ENCODE measurements at regions not wholly inside any gene's neighbourhood (a gene's known extent, or its start where the extent isn't known, plus 50 kb on each side); places are given as distances from the start of the nearest gene placed in this dataset.

GRCh38 chr12:84643993-84644392, 268.6 kb downstream of the SLC6A15 start:
- DNase-seq (no peak), ATAC-seq (replicated peaks in 1 of 2) (no peak)
- no peaks in the 10 kb centered on the region for H3K9me3 Mint-ChIP-seq
- H3K27ac Mint-ChIP-seq, result no peak overlapping the region
- no peak overlapping the region for H3K4me3 Mint-ChIP-seq
- H3K27me3 Mint-ChIP-seq (ENCODE audit: low read depth), result no peaks in the 10 kb centered on the region
- H3K36me3 Mint-ChIP-seq (ENCODE audit: insufficient read depth in 2 of 2), result no peaks in the 10 kb centered on the region
- no peaks in the 10 kb centered on the region for H3K4me1 Mint-ChIP-seq (ENCODE audit: low read depth)

- no peaks in the 10 kb centered on the region for H3K4me1 Mint-ChIP-seq (ENCODE audit: low read depth)
- H3K4me3 Mint-ChIP-seq, result no peak overlapping the region
- ATAC-seq (replicated peaks in 1 of 2) (no peak), DNase-seq (no peak)
- no peaks in the 10 kb centered on the region for H3K9me3 Mint-ChIP-seq
- H3K27ac Mint-ChIP-seq, result no peak overlapping the region
- no peaks in the 10 kb centered on the region for H3K27me3 Mint-ChIP-seq (ENCODE audit: low read depth)
- no peaks in the 10 kb centered on the region for H3K36me3 Mint-ChIP-seq (ENCODE audit: insufficient read depth in 2 of 2)
Measured at GRCh38 chr12:84641940-84642545, 270.6 kb downstream of the SLC6A15 start.

GRCh38 chr12:84638811-84639368, 273.7 kb downstream of the SLC6A15 start:
- H3K36me3 Mint-ChIP-seq (ENCODE audit: insufficient read depth in 2 of 2), result no peaks in the 10 kb centered on the region
- no peak overlapping the region for H3K4me3 Mint-ChIP-seq
- H3K9me3 Mint-ChIP-seq, result peaks cover 0 to 1% of the 10 kb centered on the region in 2 donors
- no peak for DNase-seq
- H3K27ac Mint-ChIP-seq, result no peak overlapping the region
- no peak for ATAC-seq (replicated peaks in 1 of 2)
- no peaks in the 10 kb centered on the region for H3K27me3 Mint-ChIP-seq (ENCODE audit: low read depth)
- no peaks in the 10 kb centered on the region for H3K4me1 Mint-ChIP-seq (ENCODE audit: low read depth)

DNA sequence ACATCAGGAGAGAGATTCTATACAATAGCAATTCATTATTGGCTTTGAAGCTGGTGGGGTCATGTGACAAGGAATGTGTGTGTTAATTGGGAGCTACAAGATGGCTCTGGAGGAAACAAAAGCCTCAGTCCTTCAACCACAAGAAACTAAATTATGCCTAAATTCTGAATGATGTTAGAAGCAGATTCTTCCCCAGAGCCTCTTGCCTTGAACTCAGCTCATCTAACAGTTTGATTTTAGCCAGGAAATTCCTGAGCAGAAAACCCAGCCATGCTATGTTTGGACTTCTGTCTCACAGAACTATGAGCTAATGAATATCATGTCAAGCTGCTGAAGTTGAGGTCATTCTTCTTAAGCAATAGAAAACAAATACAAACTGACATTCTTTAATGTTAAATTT, 274.7 kb downstream of the SLC6A15 start:
- ATAC-seq (replicated peaks in 1 of 2) (no peak), DNase-seq (no peak)
- no peaks in the 10 kb centered on the region for H3K27me3 Mint-ChIP-seq (ENCODE audit: low read depth)
- peaks cover 0 to 1% of the 10 kb centered on the region in 2 donors for H3K9me3 Mint-ChIP-seq
- H3K4me1 Mint-ChIP-seq (ENCODE audit: low read depth), result no peaks in the 10 kb centered on the region
- H3K4me3 Mint-ChIP-seq, result no peak overlapping the region
- no peaks in the 10 kb centered on the region for H3K36me3 Mint-ChIP-seq (ENCODE audit: insufficient read depth in 2 of 2)
- H3K27ac Mint-ChIP-seq, result no peak overlapping the region

GRCh38 chr12:84636801-84637290, 275.8 kb downstream of the SLC6A15 start:
- Mint-ChIP-seq H3K36me3 (ENCODE audit: insufficient read depth in 2 of 2) (no peaks in the 10 kb centered on the region), H3K4me1 (ENCODE audit: low read depth) (no peaks in the 10 kb centered on the region), H3K27ac (no peak overlapping the region), H3K27me3 (ENCODE audit: low read depth) (no peaks in the 10 kb centered on the region), H3K9me3 (peaks cover 0 to 3% of the 10 kb centered on the region in 2 donors), H3K4me3 (no peak overlapping the region)
- ATAC-seq (replicated peaks in 1 of 2), result no peak
- DNase-seq, result no peak

- peaks cover 0 to 3% of the 10 kb centered on the region in 2 donors for H3K9me3 Mint-ChIP-seq
- ATAC-seq (replicated peaks in 1 of 2), result no peak
Measured at GRCh38 chr12:84634526-84634925, 278.1 kb downstream of the SLC6A15 start.

GRCh38 chr12:84632556-84632955, 280.0 kb downstream of the SLC6A15 start:
- H3K9me3 Mint-ChIP-seq, result peaks cover 0 to 3% of the 10 kb centered on the region in 2 donors
- no peak for ATAC-seq (replicated peaks in 1 of 2)

More at GRCh38 chr12:84634526-84634925, 278.1 kb downstream of the SLC6A15 start:
- no peak for DNase-seq
- no peak overlapping the region for H3K4me3 Mint-ChIP-seq
- H3K4me1 Mint-ChIP-seq (ENCODE audit: low read depth), result no peaks in the 10 kb centered on the region
- no peaks in the 10 kb centered on the region for H3K36me3 Mint-ChIP-seq (ENCODE audit: insufficient read depth in 2 of 2)
- H3K27me3 Mint-ChIP-seq (ENCODE audit: low read depth), result no peaks in the 10 kb centered on the region
- H3K27ac Mint-ChIP-seq, result no peak overlapping the region

GRCh38 chr12:84631020-84631419, 281.6 kb downstream of the SLC6A15 start:
- peaks cover 0 to 2% of the 10 kb centered on the region in 2 donors for H3K9me3 Mint-ChIP-seq
- ATAC-seq (replicated peaks in 1 of 2) (no peak), DNase-seq (no peak)
- no peak overlapping the region for H3K4me3 Mint-ChIP-seq
- H3K27ac Mint-ChIP-seq, result no peak overlapping the region
- H3K27me3 Mint-ChIP-seq (ENCODE audit: low read depth), result no peaks in the 10 kb centered on the region
- no peaks in the 10 kb centered on the region for H3K36me3 Mint-ChIP-seq (ENCODE audit: insufficient read depth in 2 of 2)
- no peaks in the 10 kb centered on the region for H3K4me1 Mint-ChIP-seq (ENCODE audit: low read depth)

More at GRCh38 chr12:84632556-84632955, 280.0 kb downstream of the SLC6A15 start:
- Mint-ChIP-seq H3K36me3 (ENCODE audit: insufficient read depth in 2 of 2) (no peaks in the 10 kb centered on the region), H3K4me3 (no peak overlapping the region), H3K27ac (no peak overlapping the region), H3K4me1 (ENCODE audit: low read depth) (no peaks in the 10 kb centered on the region), H3K27me3 (ENCODE audit: low read depth) (no peaks in the 10 kb centered on the region)
- DNase-seq, result no peak

- peaks cover 0 to under 1% of the 10 kb centered on the region in 2 donors for H3K9me3 Mint-ChIP-seq
- H3K36me3 Mint-ChIP-seq (ENCODE audit: insufficient read depth in 2 of 2), result no peaks in the 10 kb centered on the region
- no peak for DNase-seq
- no peak overlapping the region for H3K27ac Mint-ChIP-seq
- no peak overlapping the region for H3K4me3 Mint-ChIP-seq
- H3K27me3 Mint-ChIP-seq (ENCODE audit: low read depth), result no peaks in the 10 kb centered on the region
- H3K4me1 Mint-ChIP-seq (ENCODE audit: low read depth), result no peaks in the 10 kb centered on the region
- no peak for ATAC-seq (replicated peaks in 1 of 2)
Measured at GRCh38 chr12:84627593-84627992, 285.0 kb downstream of the SLC6A15 start.

DNA sequence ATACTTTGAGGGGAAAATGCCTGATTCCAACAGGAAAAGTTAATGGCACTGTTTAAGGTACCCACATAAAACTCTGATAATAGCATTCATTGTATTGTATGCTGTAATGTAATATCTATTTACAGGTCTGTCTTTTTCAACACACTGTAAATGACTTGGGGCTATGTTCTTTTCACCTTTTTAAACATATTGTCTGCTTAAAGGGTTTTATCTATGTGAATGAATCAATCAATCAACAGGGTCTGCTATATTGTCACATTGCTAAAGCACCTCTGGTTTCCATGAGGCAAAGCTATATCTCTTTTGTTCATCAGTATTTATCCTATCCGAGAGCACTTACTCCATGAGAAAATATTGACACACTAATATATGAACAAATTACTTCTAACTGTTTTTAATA, 288.0 kb downstream of the SLC6A15 start:
- no peaks in the 10 kb centered on the region for H3K36me3 Mint-ChIP-seq (ENCODE audit: insufficient read depth in 2 of 2)
- ATAC-seq (replicated peaks in 1 of 2) (no peak), DNase-seq (no peak)
- no peak overlapping the region for H3K27ac Mint-ChIP-seq
- no peaks in the 10 kb centered on the region for H3K27me3 Mint-ChIP-seq (ENCODE audit: low read depth)
- no peak overlapping the region for H3K4me3 Mint-ChIP-seq
- H3K4me1 Mint-ChIP-seq (ENCODE audit: low read depth), result no peaks in the 10 kb centered on the region
- no peaks in the 10 kb centered on the region for H3K9me3 Mint-ChIP-seq

- Mint-ChIP-seq H3K27ac (no peak overlapping the region), H3K36me3 (ENCODE audit: insufficient read depth in 2 of 2) (no peaks in the 10 kb centered on the region), H3K4me3 (no peak overlapping the region), H3K4me1 (ENCODE audit: low read depth) (no peaks in the 10 kb centered on the region), H3K9me3 (peaks cover 2 to 3% of the 10 kb centered on the region in 2 donors), H3K27me3 (ENCODE audit: low read depth) (no peaks in the 10 kb centered on the region)
- DNase-seq (no peak), ATAC-seq (replicated peaks in 1 of 2) (no peak)
Measured at GRCh38 chr12:84619053-84619571, 293.5 kb downstream of the SLC6A15 start.

DNA sequence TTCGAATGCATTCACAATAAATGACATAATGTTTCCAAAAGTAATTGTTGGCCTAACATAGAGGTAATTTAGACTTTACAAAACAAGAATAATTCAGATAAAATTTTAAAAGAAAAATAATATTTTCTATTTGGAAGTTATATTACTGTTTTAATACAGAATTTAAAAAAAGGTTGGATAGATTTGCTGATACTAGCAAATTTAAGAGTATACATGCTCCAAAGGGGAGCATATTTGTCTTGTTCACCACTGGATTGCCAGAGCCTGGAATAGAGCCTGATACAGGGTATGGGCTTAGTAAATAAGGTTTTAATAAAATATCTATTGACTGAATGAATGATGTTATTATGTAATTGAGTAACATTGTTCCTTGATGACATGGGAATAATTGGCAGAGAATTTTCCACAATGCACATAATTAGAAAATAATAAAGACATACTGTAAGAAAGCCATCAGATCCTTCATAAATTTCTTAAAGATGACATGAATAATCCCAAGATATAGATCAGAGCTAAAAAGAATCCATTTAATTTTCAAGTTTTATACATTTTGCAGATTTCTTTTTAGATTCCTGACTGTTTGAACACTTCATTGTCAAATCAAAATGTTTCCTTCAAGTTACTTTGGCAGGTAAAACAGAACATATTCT, 305.3 kb downstream of the SLC6A15 start:
- Mint-ChIP-seq H3K36me3 (ENCODE audit: insufficient read depth in 2 of 2) (no peaks in the 10 kb centered on the region), H3K27me3 (ENCODE audit: low read depth) (no peaks in the 10 kb centered on the region), H3K4me3 (no peak overlapping the region), H3K27ac (no peak overlapping the region), H3K9me3 (peaks cover 0 to 1% of the 10 kb centered on the region in 2 donors), H3K4me1 (ENCODE audit: low read depth) (no peaks in the 10 kb centered on the region)
- no peak for ATAC-seq (replicated peaks in 1 of 2)
- DNase-seq, result no peak

- Mint-ChIP-seq H3K4me1 (ENCODE audit: low read depth) (no peaks in the 10 kb centered on the region), H3K36me3 (ENCODE audit: insufficient read depth in 2 of 2) (no peaks in the 10 kb centered on the region), H3K27ac (no peak overlapping the region), H3K4me3 (no peak overlapping the region), H3K9me3 (peaks cover 0 to 1% of the 10 kb centered on the region in 2 donors), H3K27me3 (ENCODE audit: low read depth) (no peaks in the 10 kb centered on the region)
- ATAC-seq (replicated peaks in 1 of 2), result no peak
- no peak for DNase-seq
Measured at GRCh38 chr12:84605983-84606382, 306.6 kb downstream of the SLC6A15 start.
